ENCODE measurements at regions not wholly inside any gene's neighbourhood (a gene's known extent, or its start where the extent isn't known, plus 50 kb on each side); places are given as distances from the start of the nearest gene placed in this dataset.

DNA sequence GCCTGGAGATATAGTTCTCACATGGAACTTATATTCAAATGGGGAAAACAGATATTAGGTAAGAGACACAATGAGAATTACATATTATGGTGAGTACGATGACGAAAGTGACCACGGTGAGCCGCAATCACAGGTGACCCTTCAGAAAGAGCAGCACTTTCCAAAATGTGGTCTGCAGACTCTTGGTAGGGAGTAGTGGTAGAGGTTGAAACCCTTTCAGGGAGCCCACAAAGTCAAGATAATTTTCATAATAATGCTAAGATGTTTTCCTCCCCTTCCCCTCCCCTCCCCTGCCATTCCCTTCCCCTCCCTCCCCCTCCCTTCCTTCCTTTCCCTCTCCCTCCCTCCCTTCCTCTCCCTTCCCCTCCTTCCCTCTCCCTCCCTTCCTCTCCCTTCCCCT lies 83.5 kb upstream of the AKT3 start:
- H3K36me3 ChIP-seq (replicated peaks in 1 of 2) = no peaks in the 10 kb centered on the region
- no peaks in the 10 kb centered on the region for H3K4me1 ChIP-seq (replicated peaks in 1 of 2)
- no peak overlapping the region for H3K4me3 ChIP-seq
- no peak overlapping the region for H3K27ac ChIP-seq
- intact Hi-C loops (cut with DNase I) = no loop called here
- H3K27me3 ChIP-seq = peaks cover 18% of the 10 kb centered on the region
- no peaks in the 10 kb centered on the region for H3K9me3 ChIP-seq (replicated peaks in 1 of 3)
- TF ChIP-seq, protein P1, sequence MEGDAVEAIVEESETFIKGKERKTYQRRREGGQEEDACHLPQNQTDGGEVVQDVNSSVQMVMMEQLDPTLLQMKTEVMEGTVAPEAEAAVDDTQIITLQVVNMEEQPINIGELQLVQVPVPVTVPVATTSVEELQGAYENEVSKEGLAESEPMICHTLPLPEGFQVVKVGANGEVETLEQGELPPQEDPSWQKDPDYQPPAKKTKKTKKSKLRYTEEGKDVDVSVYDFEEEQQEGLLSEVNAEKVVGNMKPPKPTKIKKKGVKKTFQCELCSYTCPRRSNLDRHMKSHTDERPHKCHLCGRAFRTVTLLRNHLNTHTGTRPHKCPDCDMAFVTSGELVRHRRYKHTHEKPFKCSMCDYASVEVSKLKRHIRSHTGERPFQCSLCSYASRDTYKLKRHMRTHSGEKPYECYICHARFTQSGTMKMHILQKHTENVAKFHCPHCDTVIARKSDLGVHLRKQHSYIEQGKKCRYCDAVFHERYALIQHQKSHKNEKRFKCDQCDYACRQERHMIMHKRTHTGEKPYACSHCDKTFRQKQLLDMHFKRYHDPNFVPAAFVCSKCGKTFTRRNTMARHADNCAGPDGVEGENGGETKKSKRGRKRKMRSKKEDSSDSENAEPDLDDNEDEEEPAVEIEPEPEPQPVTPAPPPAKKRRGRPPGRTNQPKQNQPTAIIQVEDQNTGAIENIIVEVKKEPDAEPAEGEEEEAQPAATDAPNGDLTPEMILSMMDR (IDR thresholded peaks at IDR 0.05) = no peak
- no peak for TF ChIP-seq POLR2A (IDR thresholded peaks at IDR 0.05)
- WGBS, 4 donors = 91 to 97% (median 95%) methylated on average over 4 of the region's 4 CpGs
- no peak for DNase-seq

DNA sequence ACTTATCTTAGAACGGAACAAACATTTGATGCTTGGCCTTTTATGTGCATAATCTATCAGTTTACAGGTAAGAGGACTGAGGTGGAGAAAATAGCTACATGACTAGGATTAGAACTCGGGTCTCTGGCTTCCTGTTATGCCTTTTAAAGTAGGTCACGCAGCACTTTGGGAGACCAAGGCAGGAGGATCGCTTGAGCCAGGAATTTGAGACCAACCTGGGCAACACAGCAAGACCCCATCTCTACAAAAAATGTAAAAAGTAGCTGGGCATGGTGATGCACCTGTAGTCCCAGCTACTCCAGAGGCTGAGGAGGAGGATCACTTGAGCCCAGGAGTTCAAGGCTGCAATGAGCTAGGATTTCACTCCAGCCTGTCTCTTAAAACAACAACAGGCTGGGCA lies 81.9 kb upstream of the AKT3 start:
- no peak for TF ChIP-seq POLR2A (IDR thresholded peaks at IDR 0.05)
- TF ChIP-seq, protein P1 (IDR thresholded peaks at IDR 0.05) = no peak

DNA sequence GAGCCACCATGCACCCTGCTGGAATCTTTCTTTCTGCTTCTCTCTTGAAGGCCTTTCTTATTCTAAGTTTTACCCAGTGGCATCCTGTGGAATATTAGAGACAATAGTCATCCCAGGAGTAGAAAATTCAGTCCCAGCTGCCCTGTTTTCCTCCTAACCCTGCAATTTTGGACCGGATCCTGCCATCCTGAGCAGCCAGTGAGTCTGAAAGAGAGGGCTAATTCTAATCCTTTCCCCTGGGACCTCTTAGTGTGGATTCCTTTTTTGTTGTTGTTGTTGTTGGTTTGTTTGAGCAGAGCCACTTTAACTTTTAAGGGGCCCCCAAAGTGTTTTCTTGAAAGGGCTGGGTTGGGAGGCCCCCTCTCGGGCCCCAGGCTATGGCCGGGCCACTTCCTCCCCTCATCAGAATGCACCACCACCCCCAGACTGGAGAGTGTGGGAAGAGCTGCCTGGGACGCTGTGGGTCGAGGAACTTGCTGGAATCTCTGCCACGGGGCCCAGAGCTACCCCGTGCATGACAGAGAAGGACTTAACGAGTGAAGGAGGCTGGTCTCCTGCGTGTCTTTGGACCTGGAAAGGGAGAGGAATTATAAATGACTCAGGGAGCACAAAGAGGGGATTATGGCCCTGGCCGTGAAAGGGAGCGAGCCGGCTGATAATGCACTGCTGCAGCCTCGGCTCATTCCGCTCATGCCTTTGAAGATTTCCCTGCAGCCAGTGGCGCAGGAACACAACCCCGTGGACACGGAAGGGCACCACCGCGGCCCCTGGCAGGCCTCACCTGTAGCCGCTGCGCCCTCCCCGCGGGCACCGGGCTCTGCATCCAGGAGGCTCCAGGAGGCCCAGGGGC lies 81.0 kb upstream of the AKT3 start:
- H3K27ac ChIP-seq = no peak overlapping the region
- no peaks in the 10 kb centered on the region for H3K9me3 ChIP-seq (replicated peaks in 1 of 3)
- H3K36me3 ChIP-seq (replicated peaks in 1 of 2) = no peaks in the 10 kb centered on the region
- no peaks in the 10 kb centered on the region for H3K4me1 ChIP-seq (replicated peaks in 1 of 2)
- TF ChIP-seq, protein P1 (IDR thresholded peaks at IDR 0.05) = no peak
- TF ChIP-seq POLR2A (IDR thresholded peaks at IDR 0.05) = no peak
- no peak overlapping the region for H3K4me3 ChIP-seq
- intact Hi-C loops (cut with DNase I) = no loop called here
- DNase-seq = no peak
- peaks cover 18% of the 10 kb centered on the region for H3K27me3 ChIP-seq
- WGBS, 4 donors = 46 to 51% (median 47%) methylated on average over 14 to 24 of the region's 24 CpGs

More for the DNA sequence above, 81.9 kb upstream of the AKT3 start:
- intact Hi-C loops (cut with DNase I) = no loop called here
- H3K4me3 ChIP-seq = no peak overlapping the region
- H3K27me3 ChIP-seq = peaks cover 18% of the 10 kb centered on the region
- H3K27ac ChIP-seq = no peak overlapping the region
- 79 to 89% (median 83%) methylated on average over 4 of the region's 4 CpGs for WGBS, 4 donors
- no peak for DNase-seq
- H3K9me3 ChIP-seq (replicated peaks in 1 of 3) = no peaks in the 10 kb centered on the region
- H3K4me1 ChIP-seq (replicated peaks in 1 of 2) = no peaks in the 10 kb centered on the region
- H3K36me3 ChIP-seq (replicated peaks in 1 of 2) = no peaks in the 10 kb centered on the region

DNA sequence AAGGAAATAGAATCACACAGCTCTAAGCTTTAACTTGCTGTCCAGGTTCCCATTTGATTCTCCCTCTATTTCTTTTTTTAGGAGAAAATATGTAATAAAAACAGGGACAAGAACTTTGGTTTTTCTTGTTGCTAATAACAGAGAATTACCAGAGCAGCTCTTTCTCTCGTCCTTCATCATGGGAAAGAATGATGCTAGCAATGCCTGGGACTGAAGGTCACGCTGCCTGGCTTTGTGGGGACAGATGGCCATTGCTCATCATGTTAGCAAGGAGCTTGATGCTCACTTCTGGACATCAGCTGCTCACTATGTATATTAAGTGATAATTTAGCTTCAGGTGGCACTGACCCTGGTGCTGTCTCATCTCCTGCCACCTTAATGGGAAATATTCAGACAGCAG lies 77.3 kb upstream of the AKT3 start:
- Histone ChIP-seq H3K27ac (no peak overlapping the region), H3K9me3 (replicated peaks in 1 of 3) (no peaks in the 10 kb centered on the region), H3K36me3 (replicated peaks in 1 of 2) (no peaks in the 10 kb centered on the region), H3K4me1 (replicated peaks in 1 of 2) (no peaks in the 10 kb centered on the region), H3K27me3 (peaks cover 18% of the 10 kb centered on the region), H3K4me3 (no peak overlapping the region)
- no peak for TF ChIP-seq POLR2A (IDR thresholded peaks at IDR 0.05)
- TF ChIP-seq, protein P1 (IDR thresholded peaks at IDR 0.05) = no peak
- WGBS, 4 donors = 60 to 78% (median 73%) methylated on average over 2 of the region's 2 CpGs
- DNase-seq = no peak
- intact Hi-C loops (cut with DNase I) = no loop called here
